HepG2 (cell line): ENCODE measurements at regions not wholly inside any gene's neighbourhood (a gene's known extent, or its start where the extent isn't known, plus 50 kb on each side); places are given as distances from the start of the nearest gene placed in this dataset.

Source experiments
- CAMTA2 ChIP-seq: sonication (generic); formaldehyde crosslinking; IDR thresholded peaks from 2 replicates; pipeline ENCODE4 v1.4.0; 2020; ENCODE audit warnings: mild to moderate bottlenecking, missing genetic modification reagents, borderline replicate concordance
- E2F1 ChIP-seq: sonication (generic); formaldehyde crosslinking; IDR thresholded peaks from 2 replicates; pipeline ENCODE4 v1.5.0; 2020; ENCODE audit warnings: missing genetic modification reagents
- HNF1B ChIP-seq: sonication (generic); formaldehyde crosslinking; IDR thresholded peaks from 2 replicates; pipeline ENCODE4 v1.5.1; 2020; ENCODE audit warnings: mild to moderate bottlenecking, moderate library complexity, missing genetic modification reagents
- PBX3 ChIP-seq: sonication (generic); formaldehyde crosslinking; IDR thresholded peaks from 2 replicates; pipeline ENCODE4 v1.8.1; 2023; ENCODE audit warnings: missing genetic modification reagents, inconsistent platforms, borderline replicate concordance
- PHF21A ChIP-seq: sonication (generic); formaldehyde crosslinking; IDR thresholded peaks from 2 replicates; pipeline ENCODE4 v1.5.0; 2020; ENCODE audit warnings: mild to moderate bottlenecking, missing genetic modification reagents
- PPARG ChIP-seq: conservative IDR thresholded peaks from 2 replicates; pipeline ENCODE4 v1.6.1; 2016; ENCODE audit warnings: missing biosample characterization, missing genetic modification reagents
- PTBP1 ChIP-seq: fragments of 200-400 bp; formaldehyde crosslinking; IDR thresholded peaks from 2 replicates; pipeline ENCODE4 v1.6.1; 2018; ENCODE audit warnings: low read length, low read depth; ENCODE audit not compliant: poor library complexity, severe bottlenecking
- RNF219 ChIP-seq: sonication (generic); formaldehyde crosslinking; IDR thresholded peaks from 2 replicates; pipeline ENCODE4 v1.5.0; 2020; ENCODE audit warnings: mild to moderate bottlenecking, missing genetic modification reagents
- SALL1 ChIP-seq: sonication (generic); formaldehyde crosslinking; IDR thresholded peaks from 2 replicates; pipeline ENCODE4 v1.8.0; 2022; ENCODE audit warnings: mild to moderate bottlenecking, missing genetic modification reagents
- TBX3 ChIP-seq: fragments of 450-650 bp; IDR thresholded peaks from 2 replicates; pipeline ENCODE4 v1.6.1; 2017; ENCODE audit warnings: antibody characterized with exemption, mild to moderate bottlenecking, inconsistent platforms, borderline replicate concordance
- TRIM24 ChIP-seq: sonication (generic); formaldehyde crosslinking; IDR thresholded peaks from 2 replicates; pipeline ENCODE4 v1.8.0; 2022; ENCODE audit warnings: mild to moderate bottlenecking, missing genetic modification reagents
- ZNF253 ChIP-seq: sonication (generic); formaldehyde crosslinking; IDR thresholded peaks from 2 replicates; pipeline ENCODE4 v1.8.0; 2022; ENCODE audit warnings: mild to moderate bottlenecking, missing genetic modification reagents, borderline replicate concordance
- ZNF275 ChIP-seq: sonication (generic); formaldehyde crosslinking; IDR thresholded peaks from 2 replicates; pipeline ENCODE4 v1.8.0; 2022; ENCODE audit warnings: missing genetic modification reagents, mild to moderate bottlenecking, inconsistent platforms, borderline replicate concordance
- ZNF343 ChIP-seq: sonication (generic); formaldehyde crosslinking; IDR thresholded peaks from 2 replicates; pipeline ENCODE4 v1.4.0; 2020; ENCODE audit warnings: mild to moderate bottlenecking, missing genetic modification reagents
- ZNF451 ChIP-seq: sonication (generic); formaldehyde crosslinking; IDR thresholded peaks from 2 replicates; pipeline ENCODE4 v1.5.0; 2020; ENCODE audit warnings: mild to moderate bottlenecking, missing genetic modification reagents
- ZNF496 ChIP-seq: sonication (generic); formaldehyde crosslinking; IDR thresholded peaks from 2 replicates; pipeline ENCODE4 v1.8.1; 2023; ENCODE audit warnings: mild to moderate bottlenecking, moderate library complexity, missing genetic modification reagents; ENCODE audit not compliant: insufficient replicate concordance
- ZNF552 ChIP-seq: sonication (generic); formaldehyde crosslinking; IDR thresholded peaks from 2 replicates; pipeline ENCODE4 v1.9.0; 2022; ENCODE audit warnings: missing genetic modification reagents, mild to moderate bottlenecking, borderline replicate concordance
- ZNF703 ChIP-seq: sonication (generic); formaldehyde crosslinking; IDR thresholded peaks from 2 replicates; pipeline ENCODE4 v1.5.1; 2020; ENCODE audit warnings: missing genetic modification reagents, mild to moderate bottlenecking, moderate library complexity, borderline replicate concordance
- ZNF770 ChIP-seq: sonication (generic); formaldehyde crosslinking; IDR thresholded peaks from 2 replicates; pipeline ENCODE4 v1.5.0; 2020; ENCODE audit warnings: mild to moderate bottlenecking, missing genetic modification reagents
- ZNF878 ChIP-seq: sonication (generic); formaldehyde crosslinking; IDR thresholded peaks from 2 replicates; pipeline ENCODE4 v1.8.1; 2023; ENCODE audit warnings: mild to moderate bottlenecking, missing genetic modification reagents, moderate library complexity

GRCh38 chr6:168244961-168245551 is 74.5 kb downstream of the DACT2 start (continued):
- TF ChIP-seq ZNF770 (CRISPR knock-in tag) (no peak), SALL1 (CRISPR knock-in tag) (peak; percentile 95), ZNF496 (CRISPR knock-in tag) (no peak), CAMTA2 (CRISPR knock-in tag) (no peak), TBX3 (no peak), E2F1 (CRISPR knock-in tag) (no peak), RNF219 (CRISPR knock-in tag) (no peak), ZNF552 (CRISPR knock-in tag) (no peak), ZNF451 (no peak), PPARG (peak; percentile 56), PHF21A (peak; percentile 80), HNF1B (peak; percentile 95), TRIM24 (CRISPR knock-in tag) (no peak), PBX3 (CRISPR knock-in tag) (0 out of 2 replicates have a peak, but pooled peaks have one; percentile 30), ZNF275 (CRISPR knock-in tag) (no peak), ZNF878 (CRISPR knock-in tag) (no peak), PTBP1 (no peak), ZNF703 (CRISPR knock-in tag) (no peak), ZNF343 (CRISPR knock-in tag) (no peak), ZNF253 (CRISPR knock-in tag) (no peak)
